ENCODE measurements at regions not wholly inside any gene's neighbourhood (a gene's known extent, or its start where the extent isn't known, plus 50 kb on each side); places are given as distances from the start of the nearest gene placed in this dataset.

GRCh38 chr18:27848336-27848735 lies 328.6 kb downstream of the CDH2 start:
- no peak for TF ChIP-seq CTCF (IDR thresholded peaks at IDR 0.05 in 2 of 3, conservative IDR thresholded peaks at IDR 0.05 in 1 of 3; ENCODE audit: borderline replicate concordance in 1 of 3, insufficient read depth in 1 of 3, low read depth in 2 of 3, low read length in 2 of 3)
- no peak for TF ChIP-seq POLR2A (IDR thresholded peaks at IDR 0.05; ENCODE audit: borderline replicate concordance, extremely low read depth, insufficient read depth, insufficient read length)
- no peak for TF ChIP-seq POLR2AphosphoS5 (IDR thresholded peaks at IDR 0.05; ENCODE audit: low read depth, low read length)
- TF ChIP-seq MAX (IDR thresholded peaks at IDR 0.05): no peak
- no peak for TF ChIP-seq EZH2 (IDR thresholded peaks at IDR 0.05)
- TF ChIP-seq CBX3 (IDR thresholded peaks at IDR 0.05; ENCODE audit: low read depth): no peak
- TF ChIP-seq EGR1 (IDR thresholded peaks at IDR 0.05; ENCODE audit: low read depth): no peak
- TF ChIP-seq SP1 (IDR thresholded peaks at IDR 0.05; ENCODE audit: low read depth): no peak
- TF ChIP-seq SIN3A (IDR thresholded peaks at IDR 0.05; ENCODE audit: low read depth): no peak
- TF ChIP-seq TCF7L2 (IDR thresholded peaks at IDR 0.05; ENCODE audit: borderline replicate concordance, extremely low read depth, insufficient read depth, insufficient read length): no peak

Data from HCT116 (cell line).